Left renal pelvis (tissue), 4 donors: ENCODE measurements at regions not wholly inside any gene's neighbourhood (a gene's known extent, or its start where the extent isn't known, plus 50 kb on each side); places are given as distances from the start of the nearest gene placed in this dataset.

Experiments
- DNase-seq, 4 donors: peaks; one replicate each; pipeline ENCODE4 v3.0.0-alpha.2; 2013; ENCODE audit warnings: low read depth in 4 of 4, low spot score in 3 of 4

DNA sequence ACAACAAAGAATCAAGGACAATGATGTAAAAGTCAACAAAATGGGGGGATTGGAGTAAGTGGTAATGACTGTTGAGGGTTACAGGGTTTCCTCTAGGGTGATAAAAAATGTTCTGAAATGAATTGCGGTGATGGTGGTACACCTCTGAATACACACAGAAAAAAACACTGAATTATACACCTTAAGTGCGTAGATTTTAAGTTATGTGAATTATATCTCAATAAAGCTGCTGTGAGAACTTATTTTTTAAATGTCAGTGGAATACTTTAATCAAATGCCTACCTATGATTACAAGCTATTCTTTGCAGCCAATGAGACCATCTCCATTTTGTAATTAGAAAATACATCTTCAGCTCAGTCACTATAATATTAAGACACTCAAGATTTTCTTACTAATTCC is 53.5 kb downstream of the ZNF608 start:
- no peak for DNase-seq

DNA sequence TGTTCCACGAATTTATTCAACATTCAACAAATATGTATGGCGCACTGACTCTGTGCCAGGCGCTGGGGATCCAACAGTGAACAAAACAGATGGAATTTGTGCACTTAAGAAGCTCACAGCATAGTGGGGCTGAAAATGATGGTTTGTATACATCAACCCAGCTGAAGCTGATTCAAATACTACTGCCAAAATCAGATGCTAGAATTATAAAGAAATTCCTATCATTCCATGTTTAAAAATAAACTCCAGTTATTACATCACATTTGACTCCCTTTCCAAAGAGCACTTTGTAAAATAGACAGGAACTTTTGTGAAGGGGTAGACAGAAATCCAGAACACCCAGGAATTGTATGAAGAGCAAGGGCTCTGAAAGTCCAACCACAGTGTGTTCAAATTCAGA is 54.1 kb downstream of the ZNF608 start:
- no peak for DNase-seq

DNA sequence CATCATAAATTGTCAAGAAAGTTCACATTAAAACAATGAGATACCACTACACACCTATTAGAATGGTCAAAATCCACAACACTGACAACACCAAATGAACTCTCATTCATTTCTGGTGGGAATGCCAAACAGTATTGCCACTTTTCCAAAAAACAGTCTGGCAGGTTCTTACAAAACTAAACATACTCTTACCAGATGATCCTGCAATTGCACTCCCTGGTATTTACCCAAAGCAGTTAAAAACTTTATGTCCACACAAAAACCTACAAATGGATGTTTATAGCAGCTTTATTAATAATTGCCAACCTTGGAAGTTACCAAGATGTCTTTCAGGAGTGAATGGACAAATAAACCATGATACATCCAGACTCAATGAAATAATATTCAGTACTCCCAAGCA is 56.8 kb downstream of the ZNF608 start:
- DNase-seq, result no peak

DNA sequence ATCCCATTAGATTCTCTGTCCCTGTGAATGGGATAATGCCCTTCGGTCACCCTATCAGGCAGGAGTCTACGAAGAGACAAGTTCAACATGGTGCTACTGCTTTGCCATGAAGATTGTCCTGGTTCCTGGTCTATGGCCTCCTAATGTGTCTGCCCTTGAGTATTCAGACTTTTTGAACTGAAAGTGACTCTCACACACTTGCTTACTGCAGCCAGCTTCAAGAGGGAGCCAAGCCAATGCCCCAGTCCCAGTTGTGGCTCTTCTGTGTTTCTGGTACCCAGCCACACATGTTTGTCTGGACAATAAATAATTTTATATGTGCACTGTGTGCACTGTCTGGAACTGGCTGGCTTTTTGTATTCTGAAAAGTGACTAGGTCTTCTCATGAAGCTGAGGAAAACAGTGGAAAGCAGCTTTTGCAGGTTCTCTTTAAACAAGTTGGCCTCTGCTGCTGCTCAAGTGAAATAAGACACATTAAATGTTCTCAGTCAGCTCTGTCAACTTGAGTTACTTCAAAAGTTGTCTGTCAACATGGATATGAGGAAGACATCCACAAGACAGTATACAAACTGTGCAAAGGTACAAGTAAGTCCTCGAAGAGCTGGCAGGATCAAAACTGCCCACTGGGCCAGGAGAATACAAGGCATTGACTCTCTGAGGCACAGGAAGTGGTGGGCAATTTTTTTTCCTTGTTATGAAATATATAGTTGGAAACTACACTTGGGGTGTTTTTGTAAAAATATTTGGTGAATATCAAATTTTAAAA is 60.0 kb downstream of the ZNF608 start:
- no peak for DNase-seq

DNA sequence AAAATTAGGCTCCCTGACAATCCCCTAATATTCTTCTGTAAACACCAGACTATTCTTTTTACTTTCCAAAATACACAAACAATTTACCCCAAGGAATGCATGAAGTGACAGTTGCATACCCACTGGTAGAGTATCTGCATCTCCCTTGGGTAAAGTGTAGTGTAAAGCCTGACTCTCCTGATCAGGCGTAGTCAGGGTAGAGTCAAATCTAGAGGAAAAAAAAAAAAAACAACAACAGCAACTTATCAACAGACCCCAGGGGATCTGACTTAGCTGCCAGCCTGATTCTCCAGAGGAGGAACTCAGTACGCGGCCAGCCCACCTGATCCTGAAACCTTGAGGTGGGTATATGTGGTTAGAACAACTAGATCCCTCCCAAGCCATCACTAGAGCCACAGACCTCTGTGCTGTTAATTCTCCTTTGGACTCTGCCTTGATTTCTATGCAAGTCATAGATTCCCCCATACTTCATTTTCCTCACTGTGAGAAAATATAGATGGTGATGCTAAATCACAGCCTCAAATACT is 61.0 kb downstream of the ZNF608 start:
- no peak for DNase-seq

DNA sequence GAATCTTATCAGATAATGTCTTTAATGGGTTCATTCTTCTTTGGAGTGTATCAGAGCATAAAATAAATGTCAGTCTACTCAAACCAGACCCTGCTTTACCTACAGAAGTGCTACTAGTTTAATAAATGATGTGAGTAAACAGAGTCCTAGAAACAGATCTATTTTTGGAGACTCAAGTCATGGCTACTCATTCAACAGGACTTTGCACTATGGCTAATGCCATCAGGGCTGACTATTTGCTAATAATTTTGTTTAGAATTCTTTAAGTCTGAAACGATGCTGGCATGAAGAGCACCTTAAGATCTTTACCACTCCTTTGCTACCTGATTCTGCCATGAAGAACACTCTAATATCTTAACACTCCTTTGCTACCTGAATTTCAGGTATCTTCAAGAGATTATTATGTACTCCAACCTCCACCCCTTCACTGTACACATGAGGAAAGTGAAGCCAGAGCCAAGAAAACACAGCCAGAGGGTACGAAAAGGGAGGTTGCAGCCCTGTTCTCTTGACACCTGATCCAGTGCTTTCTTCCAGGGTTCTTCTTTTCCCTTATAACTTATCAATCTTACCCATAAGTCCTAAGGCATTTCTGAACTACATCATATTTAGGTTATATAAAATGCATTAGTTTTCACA is 62.4 kb downstream of the ZNF608 start:
- DNase-seq, result no peak

DNA sequence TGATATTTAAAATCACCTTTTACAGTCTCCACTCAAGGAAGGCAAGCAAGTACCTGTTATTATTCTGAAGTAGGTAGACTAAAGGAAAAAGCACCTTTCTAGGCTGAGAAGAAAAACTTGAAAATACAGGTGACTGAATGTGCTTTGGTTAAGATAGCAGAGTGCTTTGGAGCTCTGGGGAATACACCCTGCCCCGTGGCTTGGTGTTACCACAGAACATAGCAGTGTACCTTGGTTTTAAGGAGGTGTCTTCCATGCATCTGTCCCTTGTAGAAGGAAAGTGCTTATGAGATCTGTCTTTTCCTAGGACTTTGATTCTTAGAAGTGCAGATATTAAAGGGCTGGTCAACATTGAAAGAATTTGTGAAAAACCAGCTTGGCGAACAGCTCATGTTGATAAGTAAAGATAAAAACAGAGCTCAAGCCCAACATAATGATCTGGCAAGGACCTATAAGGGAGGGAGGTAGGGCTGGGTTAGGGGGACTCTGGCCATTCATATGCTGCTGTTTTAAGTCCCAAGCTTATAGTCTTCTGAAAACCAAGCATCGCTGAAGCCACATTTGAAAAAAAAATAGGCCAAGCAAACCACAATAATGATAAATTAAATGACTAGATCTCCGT is 66.8 kb downstream of the ZNF608 start:
- no peak for DNase-seq

DNA sequence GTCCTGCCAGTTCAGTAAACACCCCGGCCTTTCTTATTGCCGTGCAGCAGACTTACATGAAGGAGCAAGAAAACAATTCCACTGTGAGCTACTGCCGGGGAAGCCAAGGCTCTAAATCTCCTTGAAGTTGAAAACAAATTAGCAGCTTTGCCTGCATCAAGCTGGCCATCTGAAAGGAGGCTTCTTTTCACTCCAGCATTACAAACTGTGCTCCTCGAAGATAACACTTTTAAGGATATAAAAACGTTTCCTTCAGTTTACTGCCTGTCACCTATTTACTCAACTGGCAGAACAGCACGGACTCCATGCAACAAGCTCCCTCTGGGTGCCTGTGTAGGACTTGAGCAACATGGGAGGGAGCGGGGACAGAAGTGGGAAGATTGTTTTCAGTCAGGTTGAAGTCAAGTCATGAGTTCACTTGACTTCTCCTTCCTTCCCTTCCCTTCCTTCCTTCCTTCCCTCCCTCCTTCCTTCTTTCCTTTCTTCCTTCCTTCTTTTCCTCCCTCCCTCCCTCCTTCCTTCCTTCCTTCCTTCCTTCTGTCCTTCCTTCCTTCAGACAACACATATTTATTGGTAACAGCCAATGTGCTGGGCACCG is 67.4 kb downstream of the ZNF608 start:
- no peak for DNase-seq

DNA sequence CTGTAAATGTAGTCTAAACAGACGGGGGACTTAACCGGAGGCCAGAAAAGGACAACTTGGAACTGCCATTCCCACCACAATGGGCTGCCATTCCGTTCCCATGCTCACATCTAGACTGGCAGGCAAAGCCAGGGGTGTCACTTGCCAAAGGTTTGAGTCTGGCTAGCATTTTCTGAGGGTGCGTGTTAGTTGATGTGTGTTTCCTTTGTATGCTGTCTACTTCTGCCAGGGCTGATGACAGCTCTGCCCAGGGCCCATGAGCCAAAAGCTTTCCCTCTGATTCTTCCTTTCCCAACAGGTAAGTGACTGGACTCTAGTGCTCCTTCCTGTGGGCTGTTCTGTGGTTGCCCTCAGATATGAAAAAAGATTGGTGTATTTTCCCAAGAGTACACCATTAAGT is 68.0 kb downstream of the ZNF608 start:
- DNase-seq, result no peak

DNA sequence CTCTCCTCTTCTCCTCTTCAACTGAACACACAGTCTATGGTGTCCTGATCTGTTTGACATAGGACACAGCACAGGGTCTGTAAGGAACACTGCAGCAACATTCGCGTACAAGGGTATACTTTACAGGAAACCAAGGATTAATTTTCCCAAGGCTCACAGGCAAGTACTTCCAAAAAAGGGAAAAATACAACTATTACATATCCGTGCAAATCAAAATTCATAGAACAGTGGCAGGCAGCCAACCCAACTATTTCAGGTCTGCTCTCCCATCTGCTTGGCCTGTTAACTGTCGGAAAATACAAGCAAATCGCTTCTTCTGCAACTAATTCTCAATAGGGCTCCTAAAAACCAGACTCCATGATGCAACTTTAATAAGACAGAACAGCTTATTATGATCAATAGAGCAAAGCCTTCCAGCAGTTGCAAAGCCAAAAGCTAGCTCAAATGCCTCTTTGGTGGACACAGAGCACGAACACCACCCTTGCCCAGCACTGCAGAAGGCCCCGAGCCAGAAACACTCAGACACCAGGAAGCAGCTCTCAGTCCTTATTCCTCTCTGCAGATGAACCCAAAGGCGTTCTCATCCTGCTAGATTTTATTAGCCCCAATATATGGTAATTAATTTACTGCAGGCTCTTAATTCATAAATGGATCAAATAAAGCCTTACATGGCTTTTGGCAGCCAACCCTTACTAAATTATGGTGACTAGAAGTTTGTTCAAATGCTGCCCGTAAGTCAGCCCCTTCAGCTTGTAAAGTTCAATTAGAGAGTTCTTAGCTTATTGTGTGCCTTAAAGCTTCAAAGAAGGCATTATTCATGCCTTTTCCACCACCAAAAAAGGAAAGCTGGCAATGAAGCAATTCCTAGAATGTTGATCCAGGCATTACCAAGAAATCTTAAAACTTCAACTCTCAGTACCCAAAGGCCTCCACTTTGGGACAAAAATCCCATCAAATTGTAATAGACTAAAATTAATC is 68.8 kb downstream of the ZNF608 start:
- DNase-seq, result no peak

DNA sequence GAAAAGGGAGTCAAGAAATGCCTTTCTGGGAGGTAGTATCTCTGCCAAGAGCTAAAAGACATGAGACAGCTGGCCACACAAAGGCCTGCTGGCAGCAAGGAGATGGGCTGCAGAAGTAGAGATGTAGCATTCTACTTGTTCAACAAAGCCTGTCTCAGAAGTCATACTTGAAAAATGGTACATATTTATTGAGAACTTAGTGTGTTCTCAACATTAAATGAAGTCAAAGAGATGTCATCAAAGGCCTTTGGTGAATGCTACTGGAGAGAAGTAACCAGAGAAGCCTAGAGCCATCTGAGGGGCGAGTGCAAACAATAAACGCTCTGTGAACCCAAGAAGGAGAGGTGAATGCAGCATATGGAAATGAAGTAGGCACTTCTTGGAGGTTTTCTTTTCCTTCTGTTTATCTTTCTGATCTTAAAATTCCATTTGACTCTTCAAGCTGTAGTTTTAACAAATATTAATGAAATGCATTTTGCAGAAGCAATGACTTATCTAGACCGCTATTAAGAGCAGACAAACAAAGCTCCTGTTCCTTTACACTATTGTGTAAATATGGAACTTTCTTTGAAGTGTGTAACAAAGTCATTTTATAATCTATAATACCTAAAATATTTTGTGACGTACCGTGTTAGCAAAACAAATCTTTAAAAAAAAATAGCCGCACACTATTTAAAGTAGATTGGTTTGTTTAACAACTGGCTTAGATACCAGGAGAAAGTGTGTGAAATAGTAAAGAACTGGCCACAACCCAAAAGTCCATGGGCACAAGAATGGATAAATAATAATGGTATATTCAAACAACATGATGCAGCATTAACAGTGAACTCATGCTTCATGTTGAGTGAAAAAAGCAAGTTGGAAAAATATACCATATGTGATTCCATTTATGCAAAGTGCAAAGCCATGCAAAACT is 70.2 kb downstream of the ZNF608 start:
- DNase-seq, result no peak

DNA sequence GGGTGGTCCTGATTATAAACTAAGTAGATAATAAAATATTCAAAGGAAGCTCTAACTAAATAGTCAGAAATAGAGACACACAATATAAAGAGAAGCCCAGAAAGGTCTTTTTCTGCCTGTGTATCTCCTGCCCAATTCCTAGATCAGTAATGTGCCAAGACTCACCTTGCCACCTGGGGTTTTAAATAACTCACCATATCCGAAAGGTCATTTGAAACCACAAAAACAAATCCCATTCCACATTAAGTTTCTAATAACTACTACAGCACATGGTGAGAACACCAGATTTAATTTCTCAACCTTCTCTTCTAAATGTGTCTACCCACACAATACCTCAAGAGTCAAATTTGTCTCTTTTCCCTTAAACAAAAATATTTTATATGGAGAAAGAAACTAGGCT is 75.2 kb downstream of the ZNF608 start:
- no peak for DNase-seq

DNA sequence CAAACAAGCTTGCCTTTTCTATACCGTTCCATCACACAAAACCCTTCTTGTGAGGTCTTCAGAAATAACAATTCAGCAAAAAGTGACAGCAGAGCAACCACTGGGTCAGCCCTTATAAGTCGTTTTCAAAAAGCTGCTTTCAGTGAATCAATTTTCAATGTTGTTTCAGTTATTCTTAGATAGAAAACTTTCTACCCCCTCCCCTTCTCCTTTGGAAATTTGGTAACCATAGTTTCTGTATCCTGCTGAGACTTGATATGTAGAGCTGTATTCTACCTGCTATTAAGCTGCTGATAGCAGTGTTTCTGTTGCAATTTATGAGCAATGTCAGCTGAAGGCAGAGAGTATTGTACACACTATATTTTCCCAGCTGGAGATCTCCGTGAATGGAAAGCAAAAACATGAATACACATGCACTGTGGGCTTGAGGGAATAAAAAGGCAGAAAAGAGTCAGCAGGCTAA is 75.7 kb downstream of the ZNF608 start:
- no peak for DNase-seq

DNA sequence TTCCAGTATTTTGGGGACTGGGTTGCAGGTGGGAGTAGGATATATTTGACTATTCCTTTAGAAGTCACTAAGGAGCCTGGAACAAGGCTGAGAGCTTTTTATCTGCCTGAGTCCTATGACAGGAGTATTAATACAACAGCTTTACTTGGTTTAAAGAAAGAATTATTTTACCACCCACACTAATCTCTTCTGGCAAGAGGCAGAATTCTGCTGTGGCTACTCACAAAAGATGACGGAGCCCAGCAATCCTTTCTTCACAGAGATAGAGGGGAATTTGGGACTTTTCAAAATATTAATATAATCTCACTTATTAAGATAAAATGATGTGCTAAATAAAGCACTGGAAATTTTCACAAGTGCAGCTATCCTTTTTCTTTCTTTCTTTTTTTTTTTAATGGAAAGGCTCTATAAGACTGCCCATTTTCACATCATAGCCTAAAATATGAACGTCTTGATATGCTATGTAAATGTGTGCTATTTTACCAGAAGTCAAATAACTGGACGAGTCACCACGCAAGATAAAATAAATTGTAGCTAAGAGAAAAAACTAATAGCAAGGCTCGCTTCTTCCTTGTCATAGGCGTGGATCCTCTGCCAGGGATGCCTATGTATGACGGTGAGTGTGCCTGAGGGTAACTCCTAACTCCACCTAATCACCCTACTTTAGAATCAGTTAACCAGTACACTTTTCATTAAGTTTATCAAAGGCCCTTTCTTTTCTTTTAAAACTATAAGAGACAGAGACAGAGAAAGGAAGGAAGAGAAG is 76.3 kb downstream of the ZNF608 start:
- no peak for DNase-seq

DNA sequence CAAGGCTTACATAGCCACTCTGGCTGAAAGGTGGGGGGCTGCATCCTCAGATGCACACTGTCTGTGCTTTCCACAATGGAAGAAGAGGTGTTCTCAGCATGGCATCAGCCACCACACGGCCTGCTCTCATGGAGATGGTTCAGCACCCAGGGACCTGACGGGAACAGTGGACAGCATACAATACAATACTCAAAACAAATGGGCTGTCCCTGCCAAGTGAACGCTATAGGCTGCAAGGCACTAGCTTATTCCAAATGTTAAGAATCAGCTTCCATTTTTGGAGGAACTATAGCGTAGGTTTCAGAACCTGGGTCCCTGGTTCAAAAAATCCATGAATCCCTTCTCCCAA is 77.2 kb downstream of the ZNF608 start:
- no peak for DNase-seq

DNA sequence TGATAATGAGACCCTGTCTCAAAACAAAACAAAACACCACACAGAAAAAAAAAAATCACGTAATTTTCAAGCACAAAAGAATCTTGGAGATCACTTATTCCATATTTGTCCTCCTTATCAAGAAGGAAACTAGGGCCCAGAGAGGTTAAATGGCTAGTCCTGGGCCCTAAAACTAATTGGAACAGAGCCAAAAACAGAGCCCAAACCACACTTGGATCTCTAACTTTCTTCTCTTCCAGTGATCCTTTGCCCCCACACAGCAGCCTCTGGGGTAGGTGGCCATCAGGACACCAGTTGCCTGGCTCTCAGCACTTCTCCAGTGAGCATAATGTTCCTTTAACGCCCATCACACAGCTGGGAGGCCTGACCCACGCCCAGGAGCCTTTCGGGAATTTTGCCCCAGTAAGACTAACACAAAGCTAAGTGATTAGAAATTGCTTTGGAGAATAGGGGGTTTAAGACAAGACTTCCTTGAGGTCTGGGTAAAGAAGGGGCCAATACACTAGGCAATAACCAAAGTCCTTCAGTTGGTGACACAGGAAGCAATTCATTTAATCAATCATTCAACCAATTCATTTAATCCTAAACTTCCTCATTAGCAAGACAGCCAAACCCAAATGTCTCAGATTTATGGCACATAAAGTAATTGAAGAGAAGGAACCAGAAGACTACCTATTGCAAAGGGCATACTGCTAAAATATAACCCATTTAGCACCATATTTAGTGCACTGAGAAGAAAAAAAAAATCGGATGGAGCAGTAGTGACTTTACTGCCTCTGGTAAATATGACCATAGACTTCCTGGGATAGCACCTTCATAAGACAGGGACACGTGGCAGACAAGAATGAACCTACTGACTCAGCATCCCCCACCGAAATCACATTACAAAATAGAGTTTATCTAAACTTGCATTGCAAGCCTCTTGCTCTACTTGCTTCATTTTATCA is 77.8 kb downstream of the ZNF608 start:
- no peak for DNase-seq

DNA sequence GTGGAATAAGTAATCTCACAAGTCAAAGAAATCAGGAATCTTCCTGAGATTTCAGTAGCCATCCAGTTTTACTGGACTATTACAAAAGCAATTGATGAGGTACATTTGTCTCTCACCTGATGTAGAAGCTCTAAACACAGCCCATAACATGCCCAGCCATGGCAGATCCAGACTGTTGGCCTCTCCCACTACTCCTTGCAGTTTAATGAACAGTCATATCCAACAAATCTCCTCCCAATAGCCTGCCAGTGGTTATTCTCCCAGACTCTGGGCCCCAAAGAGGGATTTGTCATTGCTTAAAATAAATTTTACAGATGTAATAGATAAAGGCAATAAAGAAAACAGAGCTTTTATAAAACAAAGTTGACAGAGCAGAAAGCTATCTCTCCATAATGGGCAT is 80.8 kb downstream of the ZNF608 start:
- DNase-seq, result no peak
